Epithelial cell of proximal tubule (primary cell): ENCODE measurements at regions not wholly inside any gene's neighbourhood (a gene's known extent, or its start where the extent isn't known, plus 50 kb on each side); places are given as distances from the start of the nearest gene placed in this dataset.

Experiments used
- DNase-seq: peaks from one replicate; pipeline ENCODE4 v3.0.0-alpha.2; 2011; ENCODE audit warnings: low read depth
- H3K4me3 ChIP-seq: 2 replicates; pipeline ENCODE4 v1.5.1; 2011; ENCODE audit warnings: low read depth, mild to moderate bottlenecking, low read length
- TF ChIP-seq, protein P1 (sequence below): conservative IDR thresholded peaks from 2 replicates; pipeline ENCODE4 v1.5.1; 2012; ENCODE audit warnings: low read depth, mild to moderate bottlenecking, low read length

DNA sequence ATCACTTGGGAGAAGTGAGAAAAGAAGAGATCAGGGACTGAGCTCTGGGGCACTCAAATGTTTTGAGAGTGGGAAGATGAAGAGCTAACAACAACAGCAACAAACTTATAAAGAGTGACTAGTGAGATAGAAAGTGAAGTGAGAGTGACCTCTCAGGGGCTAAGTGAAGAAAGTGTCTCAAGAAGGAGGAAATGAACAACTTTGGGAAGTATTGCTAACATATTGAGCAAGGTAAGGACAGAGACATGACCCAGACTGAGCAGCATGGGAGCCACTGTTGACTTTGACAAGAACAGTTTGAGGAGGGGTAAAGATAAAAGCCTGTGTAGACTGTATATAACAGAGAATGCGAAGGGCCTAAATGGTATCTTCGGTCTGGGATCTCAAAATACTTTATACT, 155.1 kb upstream of the BTG1 start:
- no peak for DNase-seq
- TF ChIP-seq, protein P1, sequence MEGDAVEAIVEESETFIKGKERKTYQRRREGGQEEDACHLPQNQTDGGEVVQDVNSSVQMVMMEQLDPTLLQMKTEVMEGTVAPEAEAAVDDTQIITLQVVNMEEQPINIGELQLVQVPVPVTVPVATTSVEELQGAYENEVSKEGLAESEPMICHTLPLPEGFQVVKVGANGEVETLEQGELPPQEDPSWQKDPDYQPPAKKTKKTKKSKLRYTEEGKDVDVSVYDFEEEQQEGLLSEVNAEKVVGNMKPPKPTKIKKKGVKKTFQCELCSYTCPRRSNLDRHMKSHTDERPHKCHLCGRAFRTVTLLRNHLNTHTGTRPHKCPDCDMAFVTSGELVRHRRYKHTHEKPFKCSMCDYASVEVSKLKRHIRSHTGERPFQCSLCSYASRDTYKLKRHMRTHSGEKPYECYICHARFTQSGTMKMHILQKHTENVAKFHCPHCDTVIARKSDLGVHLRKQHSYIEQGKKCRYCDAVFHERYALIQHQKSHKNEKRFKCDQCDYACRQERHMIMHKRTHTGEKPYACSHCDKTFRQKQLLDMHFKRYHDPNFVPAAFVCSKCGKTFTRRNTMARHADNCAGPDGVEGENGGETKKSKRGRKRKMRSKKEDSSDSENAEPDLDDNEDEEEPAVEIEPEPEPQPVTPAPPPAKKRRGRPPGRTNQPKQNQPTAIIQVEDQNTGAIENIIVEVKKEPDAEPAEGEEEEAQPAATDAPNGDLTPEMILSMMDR, result no peak
- no peak overlapping the region for H3K4me3 ChIP-seq

DNA sequence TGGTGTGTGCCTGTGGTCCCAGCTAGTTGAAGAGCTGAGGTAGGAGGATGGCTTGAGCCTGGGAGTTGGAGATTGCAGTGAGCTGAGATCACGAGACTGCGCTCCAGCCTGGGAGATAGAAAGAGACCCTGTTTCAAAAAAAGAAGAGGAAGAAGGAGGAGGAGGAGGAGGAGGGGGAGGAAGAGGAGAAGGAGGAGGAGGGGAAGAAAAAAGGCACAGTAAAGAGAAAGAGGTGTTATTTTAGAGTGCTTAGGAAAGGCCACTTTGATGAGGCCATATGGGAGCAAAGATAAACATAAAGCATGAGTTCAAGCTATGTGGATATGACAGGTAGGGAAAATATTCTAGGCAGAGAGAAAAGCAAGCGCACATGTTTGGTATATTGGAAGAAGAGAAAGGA, 154.1 kb upstream of the BTG1 start:
- TF ChIP-seq, protein P1, result no peak
- DNase-seq, result no peak
- H3K4me3 ChIP-seq, result no peak overlapping the region

DNA sequence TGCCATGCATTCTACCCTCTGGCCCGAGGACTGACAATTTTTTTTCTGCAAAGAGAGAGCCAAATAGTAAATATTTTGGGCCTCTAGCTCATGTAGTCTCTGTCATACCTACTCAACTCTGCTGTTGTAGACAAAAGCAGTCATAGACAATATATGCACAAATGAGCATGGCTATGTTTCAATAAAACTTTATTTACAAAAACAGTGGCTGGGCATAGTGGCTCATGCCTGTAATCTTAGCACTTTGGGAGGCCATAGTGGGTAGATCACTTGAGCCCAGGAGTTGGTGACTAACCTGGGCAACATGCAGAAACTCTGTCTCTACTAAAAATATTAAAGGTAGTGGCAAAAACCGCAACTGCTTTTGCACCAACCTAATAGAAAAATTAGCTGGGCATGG, 153.7 kb upstream of the BTG1 start:
- TF ChIP-seq, protein P1, result no peak
- H3K4me3 ChIP-seq, result no peak overlapping the region
- DNase-seq, result no peak

DNA sequence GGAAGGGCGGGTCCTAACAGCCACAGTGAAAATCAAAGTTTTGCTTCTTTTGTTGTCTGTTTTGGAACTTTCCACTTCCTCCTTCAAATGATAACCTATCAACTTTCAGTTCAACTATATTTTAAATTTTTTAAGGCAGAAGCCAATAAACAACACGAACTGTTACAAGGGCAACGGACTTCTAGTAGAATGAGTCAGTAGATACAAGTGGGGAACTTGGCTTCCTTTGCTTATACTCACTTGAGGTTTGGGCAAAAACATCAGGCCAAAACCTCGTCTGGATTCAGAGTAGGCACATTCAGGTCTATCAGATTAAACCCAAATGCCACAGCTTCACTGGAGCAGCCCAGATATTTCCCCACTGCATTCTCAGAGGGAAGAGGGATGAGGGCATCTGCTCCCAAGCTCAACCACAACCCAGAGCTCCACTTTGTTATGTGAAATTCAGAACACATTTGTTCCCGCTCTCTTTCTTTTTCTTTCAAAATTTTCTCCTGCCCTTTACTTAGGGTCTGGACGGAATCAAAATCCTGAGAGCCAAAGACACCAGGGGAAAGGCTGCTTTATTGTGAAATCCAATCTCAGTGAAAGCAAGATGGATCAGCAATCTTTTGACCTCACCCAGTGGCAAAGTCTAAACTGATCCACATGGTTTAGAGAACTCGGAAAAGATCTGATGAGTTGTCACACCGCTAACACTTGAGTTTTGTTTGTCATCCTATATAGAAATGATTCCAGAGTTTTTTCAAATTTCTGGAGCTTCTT, 152.5 kb upstream of the BTG1 start:
- TF ChIP-seq, protein P1, result no peak
- H3K4me3 ChIP-seq, result no peak overlapping the region
- no peak for DNase-seq

GRCh38 chr12:92297405-92297804, 151.8 kb upstream of the BTG1 start:
- TF ChIP-seq, protein P1, result no peak
- H3K4me3 ChIP-seq, result no peak overlapping the region
- no peak for DNase-seq

DNA sequence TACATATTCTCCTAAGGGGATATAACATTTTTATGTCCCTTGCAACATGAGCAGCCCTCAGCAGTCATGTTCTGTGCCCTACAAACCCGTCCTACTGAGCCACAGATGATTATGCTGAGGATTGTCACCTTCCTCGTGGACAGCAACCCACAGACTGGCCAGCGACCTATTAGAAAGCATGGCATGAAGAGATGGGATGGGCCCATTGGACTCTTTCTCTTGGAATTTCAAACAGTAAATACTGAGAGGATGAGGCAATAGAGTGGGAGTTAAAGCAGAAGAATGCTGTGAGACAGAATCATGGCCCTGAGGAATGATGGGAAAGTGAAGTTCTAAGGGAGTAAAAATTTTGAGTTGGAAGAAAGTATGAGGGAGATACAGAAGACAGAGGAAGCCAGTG, 149.9 kb upstream of the BTG1 start:
- TF ChIP-seq, protein P1, result no peak
- no peak for DNase-seq
- H3K4me3 ChIP-seq, result no peak overlapping the region
